Esophagus squamous epithelium (tissue), 5 donors: ENCODE measurements at regions not wholly inside any gene's neighbourhood (a gene's known extent, or its start where the extent isn't known, plus 50 kb on each side); places are given as distances from the start of the nearest gene placed in this dataset.

Source experiments
- DNase-seq: peaks from one replicate; lab custom pipeline; 2025; lab: John Stamatoyannopoulos, UW
- H3K27ac ChIP-seq, 4 donors: fragments of 200-600 bp; sonication (generic); one replicate each; pipeline ENCODE4 v1.5.1; 2016 to 2019; ENCODE audit warnings: mild to moderate bottlenecking in 1 of 4
- H3K27me3 ChIP-seq, 4 donors: fragments of 200-600 bp; sonication (generic); 1 replicate in 3 of 4; 2 replicates in 1 of 4; pipeline versions ENCODE4 v1.5.1 to v1.6.0; 2017 to 2021; ENCODE audit warnings: antibody characterized with exemption in 1 of 4
- H3K36me3 ChIP-seq, 3 donors: fragments of 200-600 bp; sonication (generic); one replicate each; pipeline ENCODE4 v1.5.1; 2016 to 2019
- H3K4me1 ChIP-seq, 3 donors: fragments of 200-600 bp; sonication (generic); one replicate each; pipeline ENCODE4 v1.5.1; 2017 to 2019
- H3K4me3 ChIP-seq, 4 donors: fragments of 200-600 bp; sonication (generic); 1 replicate in 3 of 4; 2 replicates in 1 of 4; pipeline ENCODE4 v1.5.1; 2016 to 2019; ENCODE audit warnings: mild to moderate bottlenecking in 2 of 4, moderate library complexity in 1 of 4
- H3K9me3 ChIP-seq, 3 donors: fragments of 200-600 bp; sonication (generic); one replicate each; pipeline ENCODE4 v1.5.1; 2016 to 2019
- POLR2A ChIP-seq, 4 donors: fragments of 450-650 bp; IDR thresholded peaks; one replicate each; pipeline ENCODE4 v1.6.1; 2017; ENCODE audit warnings: antibody characterized with exemption in 4 of 4, mild to moderate bottlenecking in 4 of 4, moderate library complexity in 3 of 4
- WGBS, 2 donors: methylation state at CpG; one replicate each; pipeline ENCODE4 v1.1.5; 2018; 5-methylcytosine and 5-hydroxymethylcytosine counted together
- intact Hi-C: fragments of 100-400 bp; cut with DNase I; formaldehyde crosslinking; loops from one replicate; pipeline ENCODE4 v1.15.0; 2022
- TF ChIP-seq, protein P1 (sequence below), 6 experiments: fragments of 450-650 bp in 4 of 6; fragments of 200-600 bp in 2 of 6; sonication (generic) in 2 of 6; IDR thresholded peaks; one replicate each; pipeline ENCODE4 v1.5.1; 2016 to 2019; ENCODE audit warnings: antibody characterized with exemption in 6 of 6, mild to moderate bottlenecking in 4 of 6, moderate library complexity in 4 of 6
- donor health status: DM: yes; HTN: yes; CAD: no.

DNA sequence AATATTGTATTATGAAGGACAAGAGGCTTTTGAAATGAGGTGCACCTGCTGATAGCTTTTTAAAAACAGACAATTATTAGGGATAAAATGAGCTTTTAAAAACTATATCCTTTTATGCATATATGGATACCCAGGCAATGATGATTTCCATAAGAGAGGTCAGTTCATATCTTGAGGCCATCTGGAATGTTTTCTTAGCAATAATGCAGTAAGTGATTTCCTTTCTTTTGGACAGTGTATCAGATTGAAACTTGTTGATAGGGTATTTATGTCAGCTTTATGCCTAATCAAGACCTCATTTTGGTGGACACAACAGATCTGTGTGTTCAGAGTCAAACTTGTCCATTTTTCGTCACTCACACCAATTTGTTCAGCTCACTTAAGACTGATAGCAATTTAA lies 413.5 kb upstream of the WWC1 start:
- no peaks in the 10 kb centered on the region for H3K4me1 ChIP-seq
- H3K36me3 ChIP-seq: no peaks in the 10 kb centered on the region
- H3K9me3 ChIP-seq: no peaks in the 10 kb centered on the region
- intact Hi-C loops: no loop called here
- 79 to 87% methylated on average over 1 of the region's 1 CpG for WGBS, 2 donors
- no peak overlapping the region for H3K4me3 ChIP-seq
- H3K27ac ChIP-seq: no peak overlapping the region
- no peak for DNase-seq
- no peaks in the 10 kb centered on the region for H3K27me3 ChIP-seq
- no peak for TF ChIP-seq POLR2A (IDR thresholded peaks at IDR 0.05)
- TF ChIP-seq, protein P1, sequence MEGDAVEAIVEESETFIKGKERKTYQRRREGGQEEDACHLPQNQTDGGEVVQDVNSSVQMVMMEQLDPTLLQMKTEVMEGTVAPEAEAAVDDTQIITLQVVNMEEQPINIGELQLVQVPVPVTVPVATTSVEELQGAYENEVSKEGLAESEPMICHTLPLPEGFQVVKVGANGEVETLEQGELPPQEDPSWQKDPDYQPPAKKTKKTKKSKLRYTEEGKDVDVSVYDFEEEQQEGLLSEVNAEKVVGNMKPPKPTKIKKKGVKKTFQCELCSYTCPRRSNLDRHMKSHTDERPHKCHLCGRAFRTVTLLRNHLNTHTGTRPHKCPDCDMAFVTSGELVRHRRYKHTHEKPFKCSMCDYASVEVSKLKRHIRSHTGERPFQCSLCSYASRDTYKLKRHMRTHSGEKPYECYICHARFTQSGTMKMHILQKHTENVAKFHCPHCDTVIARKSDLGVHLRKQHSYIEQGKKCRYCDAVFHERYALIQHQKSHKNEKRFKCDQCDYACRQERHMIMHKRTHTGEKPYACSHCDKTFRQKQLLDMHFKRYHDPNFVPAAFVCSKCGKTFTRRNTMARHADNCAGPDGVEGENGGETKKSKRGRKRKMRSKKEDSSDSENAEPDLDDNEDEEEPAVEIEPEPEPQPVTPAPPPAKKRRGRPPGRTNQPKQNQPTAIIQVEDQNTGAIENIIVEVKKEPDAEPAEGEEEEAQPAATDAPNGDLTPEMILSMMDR (IDR thresholded peaks at IDR 0.05): no peak

DNA sequence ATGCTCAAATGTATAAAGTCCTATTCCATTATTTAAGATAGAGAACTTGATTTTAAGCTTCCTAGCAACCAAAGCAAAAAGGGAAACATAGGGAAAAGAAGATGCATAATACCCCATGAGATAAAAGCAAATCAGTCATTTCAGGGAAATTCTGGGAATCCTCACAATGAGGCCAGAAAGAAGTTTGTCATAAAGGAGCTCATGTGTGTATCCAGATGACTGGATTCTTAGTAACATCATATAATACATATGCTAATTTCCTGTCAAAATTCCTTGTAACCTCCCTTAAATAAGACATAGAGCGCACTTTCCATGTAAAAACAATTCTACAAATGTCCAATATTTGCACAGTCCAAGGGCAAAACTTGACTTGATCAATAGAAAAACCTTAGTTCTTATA lies 411.0 kb upstream of the WWC1 start:
- Histone ChIP-seq H3K36me3 (no peaks in the 10 kb centered on the region), H3K4me1 (no peaks in the 10 kb centered on the region), H3K9me3 (no peaks in the 10 kb centered on the region), H3K27me3 (no peaks in the 10 kb centered on the region), H3K4me3 (no peak overlapping the region), H3K27ac (no peak overlapping the region)
- intact Hi-C loops: no loop called here
- TF ChIP-seq, protein P1 (IDR thresholded peaks at IDR 0.05): no peak
- TF ChIP-seq POLR2A (IDR thresholded peaks at IDR 0.05): no peak
- DNase-seq: no peak
- WGBS, 2 donors: 71 to 89% methylated on average over 1 of the region's 1 CpG

DNA sequence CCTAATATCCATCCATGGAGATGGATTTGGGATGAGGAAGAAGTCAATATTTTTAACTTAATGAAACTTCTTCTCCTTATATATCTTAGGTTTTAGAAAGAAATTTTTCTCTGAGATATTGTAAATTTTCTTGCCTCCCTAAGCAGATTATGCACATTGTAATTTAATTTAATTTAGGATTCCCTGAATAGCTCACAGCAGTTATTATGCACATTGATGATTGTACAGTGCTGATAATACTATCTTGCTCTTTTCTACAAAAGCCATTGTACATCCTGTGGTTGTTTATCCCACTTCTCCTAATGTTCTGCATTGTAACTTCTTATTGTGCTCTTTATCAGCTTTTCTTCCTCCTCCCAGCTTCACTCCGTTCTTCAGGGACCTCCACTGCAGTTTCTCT lies 410.4 kb upstream of the WWC1 start:
- TF ChIP-seq POLR2A (IDR thresholded peaks at IDR 0.05): no peak
- TF ChIP-seq, protein P1 (IDR thresholded peaks at IDR 0.05): no peak
- H3K27ac ChIP-seq: no peak overlapping the region
- H3K27me3 ChIP-seq: no peaks in the 10 kb centered on the region
- H3K9me3 ChIP-seq: no peaks in the 10 kb centered on the region
- H3K4me1 ChIP-seq: no peaks in the 10 kb centered on the region
- WGBS, 2 donors: 63 to 66% methylated on average over 1 of the region's 1 CpG
- H3K4me3 ChIP-seq: no peak overlapping the region
- H3K36me3 ChIP-seq: no peaks in the 10 kb centered on the region
- DNase-seq: no peak
- intact Hi-C loops: no loop called here

- Histone ChIP-seq H3K27ac (no peak overlapping the region), H3K36me3 (no peaks in the 10 kb centered on the region), H3K4me1 (no peaks in the 10 kb centered on the region), H3K9me3 (no peaks in the 10 kb centered on the region), H3K4me3 (no peak overlapping the region), H3K27me3 (no peaks in the 10 kb centered on the region)
- 92 to 95% methylated on average over 1 of the region's 1 CpG for WGBS, 2 donors
- TF ChIP-seq, protein P1 (IDR thresholded peaks at IDR 0.05): no peak
- no peak for TF ChIP-seq POLR2A (IDR thresholded peaks at IDR 0.05)
- DNase-seq: no peak
- intact Hi-C loops: no loop called here
Observed at GRCh38 chr5:167886196-167886595, 405.2 kb upstream of the WWC1 start.

DNA sequence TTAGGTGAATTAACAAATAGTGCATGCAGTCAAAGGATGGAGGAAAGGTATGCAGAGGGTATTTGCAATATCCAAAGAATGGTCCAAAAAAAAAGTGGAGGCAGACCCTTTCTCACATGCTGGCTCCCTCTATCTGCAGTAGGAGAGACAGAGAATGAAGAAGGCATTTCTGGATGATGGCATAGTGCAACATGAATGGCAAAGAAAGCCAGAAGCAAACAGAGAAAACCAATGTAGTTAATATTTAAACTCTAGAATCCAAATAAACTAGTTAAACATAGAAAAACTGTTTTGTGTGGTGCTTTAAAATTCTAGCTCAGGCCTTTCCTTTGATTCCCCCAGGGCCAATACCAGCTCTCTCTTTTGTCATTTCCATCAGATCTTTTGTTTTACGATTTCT lies 403.1 kb upstream of the WWC1 start:
- no peaks in the 10 kb centered on the region for H3K9me3 ChIP-seq
- H3K27me3 ChIP-seq: no peaks in the 10 kb centered on the region
- intact Hi-C loops: no loop called here
- TF ChIP-seq, protein P1 (IDR thresholded peaks at IDR 0.05): no peak
- TF ChIP-seq POLR2A (IDR thresholded peaks at IDR 0.05): no peak
- DNase-seq: no peak
- no peaks in the 10 kb centered on the region for H3K4me1 ChIP-seq
- no peaks in the 10 kb centered on the region for H3K36me3 ChIP-seq
- no peak overlapping the region for H3K27ac ChIP-seq
- 73 to 74% methylated on average over 1 of the region's 1 CpG for WGBS, 2 donors
- H3K4me3 ChIP-seq: no peak overlapping the region
